GM12874 (cell line): ENCODE measurements at regions not wholly inside any gene's neighbourhood (a gene's known extent, or its start where the extent isn't known, plus 50 kb on each side); places are given as distances from the start of the nearest gene placed in this dataset.

Experiments
- CTCF ChIP-seq: IDR thresholded peaks from 2 replicates; pipeline ENCODE4 v1.5.1; 2011; ENCODE audit warnings: low read depth, mild to moderate bottlenecking, control low read depth, low read length, moderate library complexity; ENCODE audit not compliant: insufficient read depth

GRCh38 chr2:160936044-160936806 is 224.0 kb upstream of the TANK start:
- TF ChIP-seq CTCF: no peak

GRCh38 chr2:160940271-160940670 is 220.0 kb upstream of the TANK start:
- TF ChIP-seq CTCF: no peak

- no peak for TF ChIP-seq CTCF
Observed at GRCh38 chr2:160940699-160941098, 219.5 kb upstream of the TANK start.

- TF ChIP-seq CTCF: no peak
Observed at GRCh38 chr2:160941290-160941846, 218.9 kb upstream of the TANK start.

GRCh38 chr2:160942476-160943142 is 217.6 kb upstream of the TANK start:
- no peak for TF ChIP-seq CTCF

GRCh38 chr2:160943414-160943813 is 216.8 kb upstream of the TANK start:
- no peak for TF ChIP-seq CTCF

GRCh38 chr2:160952464-160953254 is 207.6 kb upstream of the TANK start:
- no peak for TF ChIP-seq CTCF
